DMS 273 (cell line): ENCODE measurements at regions not wholly inside any gene's neighbourhood (a gene's known extent, or its start where the extent isn't known, plus 50 kb on each side); places are given as distances from the start of the nearest gene placed in this dataset.
"Not testable (repeated sequence)": the region's sequence is repeated elsewhere in the genome, so short reads cannot be mapped to it uniquely, and the experiment has no call there.

Source experiments
- DNase-seq: peaks from one replicate; lab custom pipeline; 2025; ENCODE audit not compliant: unreplicated experiment; lab: John Stamatoyannopoulos, UW

DNA sequence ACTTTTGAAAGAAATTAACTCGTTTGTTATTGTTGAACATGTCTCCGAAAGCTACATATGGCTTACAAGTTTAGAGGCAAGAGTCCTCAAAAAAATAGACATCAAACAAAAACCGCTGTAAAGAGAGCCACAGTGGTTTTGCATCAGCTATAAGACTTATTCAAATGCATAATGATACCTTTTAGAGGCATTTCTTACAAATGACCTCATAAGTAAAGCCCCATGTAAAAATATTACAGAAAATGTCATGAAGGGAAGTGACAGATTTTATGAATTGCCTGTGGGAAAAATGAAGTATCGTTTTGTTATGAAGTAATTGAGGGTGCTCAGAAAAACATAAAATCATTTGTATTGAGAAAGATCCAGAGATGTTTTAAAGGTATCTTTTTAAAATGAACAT is 598.0 kb downstream of the NXPH1 start:
- DNase-seq = no peak

DNA sequence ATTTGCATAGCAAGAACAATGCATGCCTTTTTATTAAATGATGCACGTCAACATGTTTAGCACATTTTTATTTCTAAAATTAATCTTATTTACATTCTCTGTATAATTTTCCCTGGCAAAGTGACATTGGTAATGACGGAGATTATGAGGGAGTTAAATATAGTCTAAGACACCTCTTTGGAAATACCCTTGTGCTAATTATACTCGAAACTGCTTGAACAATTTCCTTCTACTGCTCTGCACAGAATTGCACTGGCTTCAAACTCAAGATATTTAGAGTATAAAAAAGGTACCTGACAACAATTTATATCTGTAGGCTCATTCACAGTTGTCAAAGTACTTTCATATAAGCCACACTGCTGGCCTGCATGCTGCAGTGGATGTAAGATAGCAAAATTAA is 602.7 kb downstream of the NXPH1 start:
- DNase-seq = no peak

DNA sequence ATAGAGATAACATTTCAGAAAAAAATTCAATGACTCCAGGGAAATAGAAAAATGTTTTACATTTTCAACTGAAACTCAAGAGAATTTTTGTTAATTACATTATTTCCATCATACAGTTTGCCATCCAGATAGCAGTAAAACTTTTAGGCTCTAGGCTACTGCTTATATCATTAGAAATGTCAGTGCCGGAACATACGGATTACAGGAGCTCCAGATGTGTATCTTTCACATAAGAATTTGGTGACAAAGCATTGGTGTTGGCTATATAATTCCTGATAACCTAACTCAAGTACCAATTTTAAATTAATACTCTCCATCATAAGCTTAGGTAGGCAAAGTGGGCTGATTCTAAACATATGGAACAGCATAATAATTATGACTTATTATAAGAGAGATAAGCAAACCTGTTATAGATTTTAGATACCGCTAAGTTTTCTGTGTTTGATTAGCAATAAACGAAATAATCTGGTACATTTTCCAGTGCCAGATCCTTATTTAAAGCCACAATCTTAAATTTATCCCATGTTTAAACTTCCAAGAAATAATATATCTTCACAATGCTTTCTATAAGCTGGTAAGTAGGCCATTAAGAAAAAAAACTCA is 637.9 kb downstream of the NXPH1 start:
- DNase-seq = no peak

DNA sequence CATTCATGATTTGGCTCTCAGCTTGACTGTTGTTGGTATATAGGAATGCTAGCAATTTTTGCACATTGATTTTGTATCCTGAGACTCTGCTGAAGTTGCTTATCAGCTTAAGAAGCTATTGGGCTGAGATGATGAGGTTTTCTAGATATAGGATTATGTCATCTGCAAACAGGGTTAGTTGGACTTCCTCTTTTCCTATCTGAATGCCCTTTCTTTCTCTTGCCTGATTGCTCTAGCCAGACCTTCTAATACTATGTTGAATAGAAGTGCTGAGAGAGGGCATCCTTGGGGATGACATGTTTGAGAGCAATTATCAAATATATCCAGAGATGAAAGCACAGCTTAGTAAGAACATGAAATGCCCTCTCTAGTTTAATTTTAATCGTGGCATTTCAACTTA is 642.4 kb downstream of the NXPH1 start:
- not testable (repeated sequence) for DNase-seq

DNA sequence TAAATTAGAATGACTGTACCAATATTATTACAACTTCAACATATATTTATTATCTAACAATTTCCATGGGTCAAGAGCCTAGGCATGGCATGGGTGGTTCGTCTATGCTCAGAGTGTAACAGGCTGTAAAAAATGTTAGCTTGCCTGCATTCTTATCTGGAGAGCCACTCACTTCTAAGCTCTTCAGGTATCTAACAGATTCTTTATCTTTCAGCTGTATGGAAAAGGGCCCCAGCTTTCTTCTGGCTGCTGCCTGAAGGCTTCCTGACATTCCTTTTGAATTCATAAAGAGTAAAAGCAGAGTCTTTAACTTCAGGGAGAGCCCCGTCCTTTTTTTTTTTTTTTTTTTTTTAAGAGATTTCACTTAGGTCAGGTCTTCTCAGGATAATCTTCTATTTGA is 648.8 kb downstream of the NXPH1 start:
- no peak for DNase-seq

DNA sequence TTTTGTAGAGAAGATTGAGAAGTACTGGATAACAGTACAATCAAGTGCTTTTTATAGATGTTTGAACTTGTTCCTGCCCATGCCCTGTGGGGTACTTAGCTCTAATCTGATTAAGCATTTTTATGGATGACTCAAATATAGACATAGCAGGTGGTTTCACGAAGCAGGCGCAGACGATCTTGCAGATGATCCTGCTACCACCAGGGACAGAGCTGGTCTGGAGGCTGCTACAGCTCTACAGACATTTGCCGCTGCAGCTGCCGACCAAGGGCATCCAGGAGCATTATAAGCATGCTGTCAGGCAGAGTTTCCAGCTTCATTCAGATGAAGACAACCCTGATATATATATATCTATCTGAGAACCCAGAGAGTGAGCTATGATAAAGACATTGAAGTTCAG is 650.4 kb downstream of the NXPH1 start:
- no peak for DNase-seq

DNA sequence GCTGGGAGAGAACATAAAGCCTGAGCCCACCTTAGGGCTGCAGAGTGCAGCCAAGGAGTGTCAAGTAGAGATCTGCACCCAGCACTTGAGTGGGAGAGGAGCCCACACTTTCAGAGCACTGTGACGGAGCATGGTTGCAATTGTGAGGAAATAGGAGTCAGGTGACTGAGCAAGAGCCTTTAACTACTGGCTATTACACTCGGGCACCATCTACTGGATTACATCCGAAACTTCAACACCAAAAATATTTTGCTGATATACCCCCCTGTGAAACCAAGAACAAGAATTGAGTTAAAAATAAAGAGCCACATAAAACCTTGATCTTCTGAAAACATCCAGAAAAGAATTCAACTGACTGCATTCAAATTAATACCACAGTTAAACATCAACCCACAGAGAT is 657.9 kb downstream of the NXPH1 start:
- DNase-seq = peak; percentile 21

DNA sequence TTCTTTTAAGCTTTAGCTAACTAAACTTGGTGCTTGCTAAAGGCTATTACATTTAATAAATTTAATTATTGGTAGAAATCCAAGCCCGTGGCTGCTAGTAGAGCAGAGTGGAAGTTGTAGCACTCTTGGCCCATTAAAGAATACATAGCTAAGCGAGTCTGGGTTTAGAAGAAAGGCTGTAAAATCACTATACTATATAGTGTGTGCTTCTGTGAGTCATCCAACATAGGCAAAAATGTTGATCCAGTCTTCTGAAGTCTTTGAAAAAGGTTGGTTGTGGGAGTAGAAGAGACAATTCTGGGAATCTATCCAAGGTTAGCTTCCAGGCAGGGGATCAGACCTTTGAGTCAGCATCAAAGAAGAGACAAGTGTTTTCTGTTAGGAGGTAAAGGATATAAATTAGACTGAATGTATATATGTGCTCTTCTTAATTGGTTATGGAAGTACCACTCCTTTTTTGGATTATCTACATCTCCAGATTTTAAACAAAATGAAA is 664.2 kb downstream of the NXPH1 start:
- no peak for DNase-seq

DNA sequence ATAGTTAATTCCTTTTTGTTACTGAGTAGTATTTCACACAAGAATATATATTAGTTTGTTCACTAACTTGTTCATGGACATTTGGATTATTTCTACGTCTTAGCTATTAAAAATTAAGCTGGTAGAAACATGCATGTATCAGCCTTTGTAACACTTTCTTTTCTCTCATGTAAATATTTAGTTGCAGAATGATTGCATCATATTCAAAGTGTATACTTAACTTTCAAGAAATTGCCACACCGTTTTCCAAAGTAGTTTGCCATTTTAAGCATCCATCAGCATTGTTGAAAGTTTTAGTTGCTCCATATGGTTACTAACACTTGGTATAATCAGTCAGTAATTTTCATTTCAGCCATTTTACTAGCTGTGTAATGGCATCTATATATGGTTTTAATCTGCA is 666.9 kb downstream of the NXPH1 start:
- no peak for DNase-seq

DNA sequence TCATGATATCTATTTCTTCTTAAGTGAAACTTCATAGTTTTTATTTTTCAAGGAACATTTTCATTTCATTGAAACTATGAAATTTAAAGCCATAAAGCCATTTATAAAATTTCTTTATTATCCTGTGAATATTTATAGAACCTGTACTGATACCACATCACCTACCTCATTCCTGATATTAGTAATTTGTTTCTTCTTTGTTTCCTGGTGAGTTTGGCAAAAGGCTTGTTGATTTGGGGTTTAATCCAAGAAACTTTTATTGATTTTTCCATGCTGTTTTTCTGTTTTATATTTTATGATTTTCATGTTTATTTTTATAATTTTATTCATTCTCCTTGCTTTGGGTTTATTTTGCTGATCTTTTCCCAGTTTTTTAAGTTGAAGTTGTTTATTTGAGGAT is 669.4 kb downstream of the NXPH1 start:
- DNase-seq = no peak

DNA sequence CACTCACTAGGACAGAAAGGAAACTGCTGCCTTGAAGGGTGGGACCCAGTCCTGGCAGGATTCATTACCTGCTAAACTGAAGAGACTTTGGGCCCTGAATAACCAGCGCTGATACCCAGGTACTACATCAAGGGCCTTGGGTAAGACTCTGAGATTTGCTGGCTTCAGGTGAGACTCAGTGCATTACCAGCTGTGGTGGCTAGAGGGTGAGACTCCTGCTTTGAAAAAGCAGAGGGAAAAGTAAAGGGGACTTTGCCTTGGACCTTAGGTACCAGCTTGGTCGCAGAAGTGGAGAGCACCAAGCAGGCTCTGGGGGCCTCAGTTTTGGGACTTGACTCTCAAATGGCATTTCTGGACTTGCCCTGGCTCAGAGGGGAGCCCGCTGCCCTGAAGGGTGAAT is 673.3 kb downstream of the NXPH1 start:
- no peak for DNase-seq

DNA sequence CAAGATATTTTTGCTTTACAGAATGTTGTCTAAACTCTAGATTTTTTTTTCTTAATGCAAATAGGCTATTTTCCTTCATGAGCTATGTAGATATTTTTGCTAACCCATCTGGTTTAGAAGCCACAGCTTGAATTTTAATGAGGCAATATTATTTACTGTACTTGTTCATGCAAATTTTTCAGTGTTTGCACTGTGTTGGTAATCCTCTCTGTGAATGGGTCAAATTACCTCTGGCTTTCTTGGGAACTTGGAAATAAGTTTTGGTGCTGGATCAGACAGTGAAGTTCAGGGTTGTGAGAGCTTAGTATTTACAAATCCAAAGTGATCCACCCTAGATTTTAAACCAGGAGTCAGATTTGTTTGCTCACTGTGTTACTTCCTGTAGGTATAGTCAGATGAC is 686.9 kb downstream of the NXPH1 start:
- peak; percentile 70 for DNase-seq

DNA sequence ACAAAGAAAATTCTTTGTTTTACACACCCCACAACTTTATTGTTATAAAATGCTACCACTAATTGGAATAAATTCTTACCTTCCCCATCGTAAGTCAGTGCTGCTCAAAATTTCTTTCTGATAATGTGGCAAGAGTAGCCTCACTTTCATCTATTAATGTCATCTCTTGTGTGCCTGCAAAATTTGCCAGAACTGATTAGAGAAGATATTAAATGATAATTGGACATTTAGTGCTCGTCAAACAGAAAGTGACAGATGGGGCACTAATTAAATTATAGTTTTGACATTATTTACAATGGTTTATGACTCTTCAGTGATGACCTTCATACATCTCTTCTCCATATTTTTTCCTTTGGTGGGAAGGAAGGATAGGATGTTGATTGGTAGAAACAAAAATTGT is 690.9 kb downstream of the NXPH1 start:
- no peak for DNase-seq

DNA sequence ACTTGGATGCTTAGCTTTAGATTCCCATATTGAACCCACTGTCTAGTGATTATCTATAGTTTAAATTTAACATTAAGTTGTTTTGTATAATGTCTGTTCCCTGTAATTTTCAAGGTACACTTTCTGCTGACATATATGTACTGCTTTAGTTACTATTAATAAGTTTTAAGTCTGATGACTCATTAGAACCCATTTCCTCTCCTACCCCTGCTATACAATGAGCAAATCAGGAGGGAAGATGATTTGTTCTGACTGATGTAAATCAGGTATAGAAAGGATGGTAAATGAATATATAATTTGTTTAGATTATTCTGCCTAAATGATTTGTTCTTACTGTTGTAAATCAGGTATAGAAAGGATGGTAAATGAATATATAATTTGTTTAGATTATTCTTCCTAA is 691.8 kb downstream of the NXPH1 start:
- no peak for DNase-seq

DNA sequence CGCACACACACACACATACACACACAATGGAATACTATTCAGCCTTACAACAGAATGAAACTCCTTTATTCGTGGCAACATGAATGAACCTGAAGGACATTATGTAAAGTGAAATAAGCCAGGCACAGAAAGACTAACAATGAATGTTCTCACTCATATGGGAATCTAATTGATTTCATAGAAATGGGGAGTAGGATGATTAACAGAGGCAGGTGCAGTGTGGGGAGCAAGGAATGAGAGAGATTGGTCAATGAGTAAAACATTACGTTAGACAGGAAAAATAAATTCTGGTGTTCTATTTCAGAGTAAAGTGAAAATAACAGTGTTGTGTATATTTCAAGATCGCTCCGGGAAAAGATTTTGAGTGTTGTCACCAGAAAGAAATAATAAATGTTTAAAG is 694.5 kb downstream of the NXPH1 start:
- DNase-seq = no peak

DNA sequence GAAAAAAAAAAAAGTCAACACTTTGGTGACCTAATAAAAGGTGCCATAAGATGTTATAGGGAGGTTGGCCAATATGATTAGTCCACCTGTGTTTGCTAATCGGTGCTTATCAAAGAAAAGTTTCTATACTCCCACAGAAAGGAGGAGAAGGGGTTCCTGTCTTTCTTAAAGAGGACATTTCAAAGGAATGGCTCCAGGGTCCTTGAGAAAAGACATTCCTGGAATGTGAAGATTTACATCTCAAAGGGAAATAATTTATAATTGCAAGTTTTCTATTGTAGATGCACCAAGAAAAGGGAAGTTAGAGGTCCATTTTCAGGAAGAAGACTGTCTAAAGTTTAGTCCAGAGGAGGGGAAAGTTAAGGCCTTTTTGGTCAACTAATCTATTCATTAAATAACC is 715.3 kb downstream of the NXPH1 start:
- DNase-seq = no peak

DNA sequence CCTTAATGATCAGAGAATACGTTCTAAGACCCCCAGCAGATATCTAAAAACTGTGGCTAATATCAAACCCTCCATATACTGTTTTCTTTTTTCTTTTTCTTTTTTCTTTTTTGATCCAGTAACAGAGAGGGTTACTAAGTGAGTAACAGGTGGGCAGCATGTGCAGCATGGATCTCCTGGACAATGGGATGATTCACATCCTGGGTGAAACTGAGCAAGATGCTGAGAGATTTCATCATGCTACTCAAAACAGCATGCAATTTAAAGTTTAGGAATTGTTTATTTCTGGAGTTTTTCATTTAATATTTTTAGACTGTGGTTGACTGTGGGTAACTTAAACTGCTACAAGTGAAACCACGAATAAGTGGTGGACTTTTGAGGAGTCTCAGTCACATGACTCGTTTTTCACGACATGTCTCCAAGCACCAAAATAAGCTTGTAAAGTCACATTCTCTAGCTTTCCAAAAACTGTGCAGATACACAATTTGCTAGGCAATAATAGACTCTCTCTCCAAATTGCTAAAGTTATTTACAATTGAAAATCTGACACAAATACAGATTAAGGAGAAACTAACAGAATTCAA is 716.2 kb downstream of the NXPH1 start:
- DNase-seq = no peak

DNA sequence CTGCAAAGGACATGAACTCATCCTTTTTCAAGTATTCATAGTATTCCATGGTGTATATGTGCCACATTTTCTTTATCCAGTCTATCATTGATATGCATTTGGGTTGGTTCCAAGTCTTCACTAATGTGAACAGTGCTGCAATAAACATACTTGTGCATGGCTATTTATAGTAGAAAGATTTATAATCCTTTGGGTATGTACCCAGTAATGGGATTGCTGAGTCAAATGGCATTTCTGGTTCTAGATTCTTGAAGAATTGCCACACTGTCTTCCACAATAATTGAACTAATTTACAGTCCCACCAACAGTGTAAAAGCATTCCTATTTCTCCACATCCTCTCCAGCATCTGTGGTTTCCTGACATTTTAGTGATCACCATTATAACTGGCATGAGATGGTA is 730.3 kb downstream of the NXPH1 start:
- DNase-seq = not testable (repeated sequence)

DNA sequence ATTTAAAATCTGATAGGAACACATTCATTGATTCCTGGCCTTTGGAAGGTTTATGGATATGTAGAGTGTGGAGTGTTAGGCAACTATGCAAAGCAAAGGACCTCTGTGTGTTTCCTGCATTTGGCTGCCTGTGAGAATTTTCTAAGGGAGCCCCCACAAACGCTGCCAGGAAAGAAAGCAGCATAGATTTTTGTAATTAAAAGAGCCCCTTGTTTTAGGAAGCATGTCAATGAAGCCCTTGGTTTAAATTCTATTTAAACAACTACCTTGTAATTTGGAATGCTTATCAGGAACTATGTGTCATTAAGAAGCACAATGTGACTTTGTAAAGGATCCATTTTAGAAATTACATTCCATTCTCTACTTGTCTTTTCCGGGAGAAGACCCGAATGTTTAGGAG is 742.5 kb downstream of the NXPH1 start:
- no peak for DNase-seq

DNA sequence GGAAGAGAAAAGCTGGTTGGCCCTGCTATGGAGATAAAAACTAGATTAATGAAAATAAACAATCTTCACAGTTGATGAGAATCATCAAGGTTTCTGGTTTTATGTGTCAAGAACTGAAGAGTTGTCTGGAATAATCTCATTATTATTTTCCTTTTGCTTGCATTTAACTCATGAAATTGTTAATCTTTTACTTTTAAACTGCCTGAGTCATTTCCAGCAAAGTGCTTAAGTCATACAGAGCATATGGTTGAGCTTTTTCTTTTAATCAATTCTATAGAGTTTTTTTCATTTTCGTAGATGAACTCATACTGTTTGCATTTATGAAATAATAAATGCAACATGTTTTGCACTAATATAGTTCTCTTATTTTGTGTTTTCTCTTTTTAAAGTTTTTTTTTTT is 747.9 kb downstream of the NXPH1 start:
- no peak for DNase-seq

DNA sequence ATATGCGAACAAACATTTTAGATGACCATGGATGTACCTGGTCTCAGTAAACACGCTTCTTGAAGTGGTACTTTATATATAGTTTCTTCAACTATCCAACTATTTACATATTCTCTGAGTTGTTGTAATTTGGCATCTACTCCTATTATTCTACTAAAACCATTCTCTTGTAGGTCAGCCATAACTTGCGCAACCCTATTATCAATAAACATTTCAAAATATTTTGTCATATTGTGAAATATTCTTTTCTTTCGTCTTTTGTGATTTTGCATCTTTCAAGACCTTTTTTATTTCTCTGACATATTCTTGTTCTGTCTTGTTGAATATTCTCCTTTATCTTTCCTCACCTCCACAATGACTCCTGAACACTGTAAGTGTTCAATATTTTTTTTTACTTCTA is 753.3 kb downstream of the NXPH1 start:
- DNase-seq = no peak

DNA sequence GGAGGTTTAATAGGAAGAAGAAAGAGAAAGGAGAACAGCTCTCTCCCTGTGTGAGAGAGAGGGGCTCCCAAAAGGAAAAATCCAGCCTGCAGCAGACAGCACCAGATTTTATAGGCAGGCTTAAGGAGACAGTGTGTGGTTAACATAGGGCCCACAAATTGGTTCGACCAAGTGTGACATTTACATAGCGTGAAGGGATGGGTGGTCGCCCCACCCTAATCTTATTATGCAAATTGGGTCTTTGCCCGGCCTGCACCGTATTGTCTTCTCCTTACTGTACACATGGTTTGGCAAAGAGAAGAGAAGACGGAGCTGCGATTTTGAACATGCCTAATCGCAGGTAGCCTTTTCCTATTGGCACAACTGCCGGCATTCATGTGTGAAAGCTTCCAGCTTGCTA is 756.3 kb downstream of the NXPH1 start:
- no peak for DNase-seq

DNA sequence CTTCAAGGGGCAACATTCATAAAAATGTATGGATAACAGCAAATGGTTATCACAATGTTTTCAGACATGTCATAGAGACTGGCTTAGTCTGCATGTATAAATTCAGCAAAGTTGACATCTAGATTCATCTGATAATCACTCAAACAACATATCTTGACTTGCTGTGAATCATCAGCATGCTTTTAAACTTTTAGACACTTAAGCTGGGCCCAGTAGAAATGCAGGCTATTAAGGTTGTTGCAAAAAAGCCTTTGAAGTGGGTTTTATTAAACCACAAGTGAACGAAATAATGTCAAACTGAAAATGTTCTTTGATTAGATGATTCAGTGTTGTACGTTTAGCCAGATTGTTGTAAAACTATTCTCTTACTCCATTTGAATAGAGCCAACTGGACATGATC is 759.6 kb downstream of the NXPH1 start:
- DNase-seq = no peak
